GM18868 (cell line): ENCODE measurements at regions not wholly inside any gene's neighbourhood (a gene's known extent, or its start where the extent isn't known, plus 50 kb on each side); places are given as distances from the start of the nearest gene placed in this dataset.
"Not testable (repeated sequence)": the region's sequence is repeated elsewhere in the genome, so short reads cannot be mapped to it uniquely, and the experiment has no call there.

Experiments
- ATAC-seq: cut with Tn5 transposase; IDR thresholded peaks from one replicate; pipeline ENCODE4 v1.9.1; 2021; ENCODE audit warnings: mild to moderate bottlenecking, moderate library complexity; ENCODE audit not compliant: unreplicated experiment

- no peak for ATAC-seq
These were observed 262.2 kb downstream of the MEX3B start for GRCh38 chr15:81783586-81783985.

DNA sequence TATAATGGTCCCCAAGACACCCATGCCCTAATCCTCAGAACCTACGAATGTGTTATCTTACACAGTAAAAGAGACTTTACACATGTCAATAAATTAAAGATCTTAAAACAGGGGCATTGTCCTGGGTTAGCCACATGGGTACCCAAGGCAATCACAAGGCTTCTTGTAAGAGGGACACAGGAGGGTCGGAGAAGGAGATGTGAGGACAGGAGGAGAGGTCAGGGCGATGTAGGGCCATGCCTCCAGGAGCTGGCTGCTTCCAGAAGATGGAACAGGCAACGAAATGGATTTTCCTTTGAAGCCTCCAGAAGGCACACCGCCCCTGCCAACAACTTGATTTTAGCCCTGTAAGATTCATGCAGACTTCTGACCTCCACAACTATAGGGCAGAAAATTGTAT is 262.7 kb downstream of the MEX3B start:
- no peak for ATAC-seq

GRCh38 chr15:81781395-81781794 is 264.4 kb downstream of the MEX3B start:
- no peak for ATAC-seq

GRCh38 chr15:81780966-81781365 is 264.9 kb downstream of the MEX3B start:
- no peak for ATAC-seq

DNA sequence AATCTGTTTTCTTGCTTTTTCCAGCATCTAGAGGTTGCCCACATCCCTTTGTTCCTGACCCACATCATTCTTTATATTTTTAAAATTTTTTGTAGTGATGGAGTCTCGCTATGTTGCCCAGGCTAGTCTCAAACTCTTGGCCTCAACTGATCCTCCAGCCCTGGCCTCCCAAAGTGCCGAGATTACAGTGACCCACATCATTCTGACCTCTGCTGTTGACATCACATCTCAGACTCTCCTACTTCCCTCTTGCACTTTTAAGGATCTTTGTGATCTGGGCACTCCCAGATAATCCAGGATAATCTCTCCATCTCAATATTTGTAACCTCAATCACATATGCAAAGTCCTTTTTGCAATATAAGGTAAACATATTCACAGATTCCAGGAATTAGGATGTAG is 266.6 kb downstream of the MEX3B start:
- ATAC-seq, result no peak

- no peak for ATAC-seq
These were observed 268.3 kb downstream of the MEX3B start for GRCh38 chr15:81777546-81777945.

- ATAC-seq, result no peak
These were observed 268.8 kb downstream of the MEX3B start for GRCh38 chr15:81776976-81777375.

DNA sequence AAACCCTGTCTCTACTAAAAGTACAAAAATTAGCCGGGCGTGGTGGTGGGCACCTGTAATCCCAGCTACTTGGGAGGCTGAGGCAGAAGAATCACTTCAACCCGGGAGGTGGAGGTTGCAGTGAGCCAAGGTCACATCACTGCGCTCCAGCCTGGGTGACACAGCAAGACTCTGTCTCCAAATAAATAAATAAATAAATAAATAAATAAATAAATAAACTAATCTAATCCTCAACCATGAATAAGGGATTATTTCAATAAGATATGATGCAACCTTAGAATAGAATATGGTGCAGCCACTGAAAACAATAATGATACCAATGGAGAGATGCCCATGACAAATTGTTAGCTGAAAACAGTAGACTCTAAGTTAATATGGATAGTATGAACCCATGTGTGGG is 270.0 kb downstream of the MEX3B start:
- ATAC-seq, result not testable (repeated sequence)

- no peak for ATAC-seq
These were observed 271.5 kb downstream of the MEX3B start for GRCh38 chr15:81774309-81774708.

- ATAC-seq, result no peak
These were observed 277.0 kb downstream of the MEX3B start for GRCh38 chr15:81768773-81769172.

GRCh38 chr15:81766829-81767475 is 278.9 kb downstream of the MEX3B start:
- ATAC-seq, result no peak

DNA sequence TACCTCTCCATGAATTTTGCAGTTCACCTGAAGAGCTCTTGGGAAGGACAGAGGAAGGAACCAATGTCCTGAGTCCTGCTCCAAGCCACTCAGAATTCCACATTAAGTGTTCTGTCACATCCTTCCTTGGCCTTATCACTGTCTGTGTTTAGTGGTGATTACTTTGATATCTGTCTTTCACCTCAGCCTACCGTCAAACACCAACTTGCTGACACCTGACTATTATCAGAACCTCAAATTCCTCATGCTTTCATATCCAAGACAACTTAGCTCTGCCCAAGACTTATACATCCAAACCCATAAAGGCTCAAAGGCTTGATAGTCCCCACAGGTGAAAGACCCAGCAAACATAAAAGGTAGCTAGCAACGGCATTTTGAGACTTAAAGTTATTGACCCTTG is 280.0 kb downstream of the MEX3B start:
- ATAC-seq, result no peak

- no peak for ATAC-seq
These were observed 282.5 kb downstream of the MEX3B start for GRCh38 chr15:81763304-81763703.

- no peak for ATAC-seq
These were observed 285.1 kb downstream of the MEX3B start for GRCh38 chr15:81760686-81761085.

DNA sequence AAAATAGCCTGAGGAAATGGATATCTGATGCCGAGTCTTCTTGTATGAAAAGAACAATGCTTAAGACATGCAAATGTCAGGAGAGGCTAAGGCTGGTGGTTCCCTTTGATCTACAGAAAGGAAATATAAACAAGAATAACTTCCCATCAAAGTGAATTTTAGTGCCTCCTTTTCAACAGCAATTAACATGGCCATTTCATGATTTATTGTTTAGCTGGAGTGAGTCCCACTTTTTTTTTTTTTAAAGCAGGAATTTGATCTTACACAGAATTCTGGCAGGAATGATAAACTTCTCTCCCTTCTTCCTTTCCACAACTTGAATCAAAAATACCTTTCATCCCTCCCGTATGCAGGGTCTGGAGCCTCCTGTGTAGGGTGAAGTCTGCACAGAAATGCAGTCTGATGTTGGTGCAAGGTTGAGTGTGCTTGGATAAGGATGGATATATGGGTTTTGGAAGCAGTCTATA is 287.0 kb downstream of the MEX3B start:
- no peak for ATAC-seq

DNA sequence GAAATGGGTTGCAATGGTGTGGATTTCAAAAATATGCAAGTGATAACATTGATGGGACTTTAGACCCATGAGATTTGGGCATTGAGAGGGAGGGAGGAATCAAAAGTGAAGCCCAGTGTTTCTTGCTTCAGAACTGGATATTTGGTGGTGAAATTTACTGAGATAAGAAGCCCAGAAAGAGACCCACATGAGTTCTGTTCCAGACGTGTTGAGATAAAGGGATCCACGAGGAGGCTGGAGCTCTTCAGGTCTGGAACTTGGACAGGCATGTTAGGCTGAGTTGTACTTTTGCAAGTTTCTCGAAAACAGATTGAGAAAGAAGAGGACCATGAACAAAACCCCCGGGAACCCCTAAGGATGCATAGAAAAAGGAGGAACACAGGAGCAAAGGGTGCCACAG is 290.2 kb downstream of the MEX3B start:
- no peak for ATAC-seq

DNA sequence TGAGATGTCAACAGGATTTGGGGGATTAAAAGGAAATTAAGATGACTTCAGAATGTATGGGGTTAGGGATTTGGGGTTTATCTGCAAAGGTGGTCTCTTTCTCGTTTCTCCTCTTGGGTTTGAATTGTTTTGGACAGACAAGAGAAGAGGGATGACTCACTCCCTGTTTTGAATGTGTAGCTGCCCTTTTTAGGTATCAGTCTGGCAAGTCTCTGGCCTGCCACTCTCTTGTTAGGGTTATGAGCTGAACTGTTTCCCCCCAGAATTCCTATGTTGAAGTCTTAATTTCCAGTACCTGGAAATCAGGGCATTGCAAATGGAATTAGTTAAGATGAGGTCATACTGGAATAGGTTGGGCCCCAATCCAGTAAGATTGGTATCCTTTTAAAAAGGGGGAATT is 291.7 kb downstream of the MEX3B start:
- no peak for ATAC-seq

- ATAC-seq, result no peak
These were observed 292.8 kb downstream of the MEX3B start for GRCh38 chr15:81752974-81753373.

- no peak for ATAC-seq
These were observed 293.3 kb downstream of the MEX3B start for GRCh38 chr15:81752546-81752942.

DNA sequence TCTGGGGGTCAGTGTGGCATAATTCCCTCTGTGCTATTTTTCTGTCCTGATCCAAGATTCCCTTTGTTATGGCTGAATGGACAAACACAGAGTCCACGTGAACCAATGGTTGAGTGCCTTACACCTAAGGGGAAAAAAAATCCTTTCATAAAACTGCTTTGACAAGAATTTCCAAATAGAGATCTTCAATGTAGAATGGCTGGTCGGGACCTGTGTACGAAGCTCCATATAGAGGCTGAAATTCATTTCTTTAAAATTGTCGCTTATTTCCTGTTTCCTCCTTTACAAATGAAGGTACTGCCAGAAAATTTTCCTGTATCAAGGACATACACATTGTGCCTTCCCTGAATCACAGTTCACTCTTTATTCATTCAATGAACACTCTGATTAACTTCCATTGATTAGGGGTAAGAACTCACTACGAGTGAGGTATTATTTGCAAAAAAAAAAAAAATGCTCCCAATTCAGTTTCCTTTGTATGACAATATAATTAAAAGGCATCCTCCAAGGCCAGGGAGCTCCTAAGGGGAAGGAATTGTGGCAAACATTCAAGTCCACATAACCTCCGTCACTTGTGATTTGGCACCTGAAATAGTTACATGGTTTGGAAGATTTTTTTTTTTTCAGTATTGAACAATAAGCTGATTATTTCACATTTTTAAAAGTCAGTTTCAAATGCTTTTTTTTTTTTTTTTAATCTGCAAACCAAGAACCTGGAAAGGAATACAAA is 293.8 kb downstream of the MEX3B start:
- ATAC-seq, result no peak

- ATAC-seq, result no peak
These were observed 294.6 kb downstream of the MEX3B start for GRCh38 chr15:81751256-81751655.

DNA sequence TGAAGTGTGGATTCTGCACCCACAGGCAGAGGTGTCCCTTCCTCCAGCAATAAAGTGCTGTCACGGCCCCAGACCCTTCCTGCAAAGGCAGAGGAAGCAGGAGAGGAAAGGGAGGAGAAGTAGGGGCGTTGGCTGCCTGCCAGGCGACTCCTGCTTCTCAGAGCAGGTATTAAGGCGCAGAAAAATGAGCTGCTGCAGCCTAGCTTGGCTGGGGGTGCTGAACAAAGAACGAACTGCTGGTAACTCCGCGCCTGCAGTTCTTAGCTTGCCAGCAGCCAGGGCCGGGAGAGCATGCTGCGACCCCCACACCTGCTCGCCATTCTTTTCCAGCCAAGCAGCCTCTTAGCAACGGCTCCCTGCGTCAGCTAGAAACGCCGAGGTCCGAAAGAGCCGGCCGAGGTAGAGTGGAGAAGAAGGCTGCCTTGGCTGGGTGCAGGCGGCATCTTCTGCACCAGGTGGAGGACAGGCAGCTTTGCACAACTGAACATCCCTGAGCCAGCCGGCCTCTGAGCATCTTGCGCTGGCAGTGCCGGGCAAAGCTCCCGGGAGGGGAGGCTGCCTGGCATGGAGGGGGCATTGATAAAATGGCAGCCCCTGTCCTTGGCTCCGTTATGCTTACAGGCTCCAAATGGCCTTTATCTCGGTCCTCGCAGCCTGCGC is 296.0 kb downstream of the MEX3B start:
- ATAC-seq, result no peak
